ELR (cell line): ENCODE measurements at regions not wholly inside any gene's neighbourhood (a gene's known extent, or its start where the extent isn't known, plus 50 kb on each side); places are given as distances from the start of the nearest gene placed in this dataset.
"Not testable (repeated sequence)": the region's sequence is repeated elsewhere in the genome, so short reads cannot be mapped to it uniquely, and the experiment has no call there.

ENCODE experiments used
- DNase-seq: peaks from one replicate; pipeline ENCODE4 v3.0.0-alpha.2; 2015; ENCODE audit warnings: low read depth

GRCh38 chr1:3992103-3992556 is 92.1 kb upstream of the C1orf174 start:
- DNase-seq, result peak; percentile 3

GRCh38 chr1:3992746-3993145 is 92.7 kb upstream of the C1orf174 start:
- no peak for DNase-seq

DNA sequence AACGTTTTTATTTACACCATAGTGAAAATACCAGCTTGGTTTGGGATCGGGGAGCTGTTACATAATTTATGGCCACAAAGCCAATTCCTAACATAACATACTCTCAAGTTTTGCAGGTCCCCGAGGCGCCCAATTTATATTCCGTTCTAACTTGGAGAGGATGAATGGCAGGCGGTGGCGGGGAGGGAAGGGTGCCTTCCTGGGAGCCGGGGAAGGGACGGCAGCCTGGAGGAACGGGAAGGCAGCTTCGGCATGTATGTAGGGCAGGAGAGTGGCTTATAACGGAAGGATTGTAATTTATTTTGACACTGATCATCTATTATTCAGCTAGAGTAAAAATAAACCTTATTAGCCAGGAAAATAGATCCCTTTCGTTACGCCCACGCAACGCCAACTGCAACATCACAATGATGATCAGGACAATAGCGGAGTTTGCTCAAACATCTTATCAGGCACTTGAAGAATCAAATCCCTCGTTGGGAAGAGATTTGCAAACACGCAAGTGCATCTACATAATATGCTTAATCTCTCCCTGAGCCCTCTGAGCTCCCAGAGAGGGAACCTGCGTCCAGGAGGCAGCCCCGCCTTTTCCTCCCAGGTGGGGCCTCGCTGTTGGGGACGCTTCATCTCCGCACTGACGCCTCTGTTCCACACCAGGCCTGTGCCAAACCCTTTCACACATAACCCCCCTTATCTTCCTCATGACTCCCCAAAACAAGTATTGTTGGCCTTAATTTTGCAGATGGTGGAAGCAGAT is 93.7 kb upstream of the C1orf174 start:
- DNase-seq, result no peak

- DNase-seq, result no peak
Measured at GRCh38 chr1:3995141-3995780, 95.2 kb upstream of the C1orf174 start.

DNA sequence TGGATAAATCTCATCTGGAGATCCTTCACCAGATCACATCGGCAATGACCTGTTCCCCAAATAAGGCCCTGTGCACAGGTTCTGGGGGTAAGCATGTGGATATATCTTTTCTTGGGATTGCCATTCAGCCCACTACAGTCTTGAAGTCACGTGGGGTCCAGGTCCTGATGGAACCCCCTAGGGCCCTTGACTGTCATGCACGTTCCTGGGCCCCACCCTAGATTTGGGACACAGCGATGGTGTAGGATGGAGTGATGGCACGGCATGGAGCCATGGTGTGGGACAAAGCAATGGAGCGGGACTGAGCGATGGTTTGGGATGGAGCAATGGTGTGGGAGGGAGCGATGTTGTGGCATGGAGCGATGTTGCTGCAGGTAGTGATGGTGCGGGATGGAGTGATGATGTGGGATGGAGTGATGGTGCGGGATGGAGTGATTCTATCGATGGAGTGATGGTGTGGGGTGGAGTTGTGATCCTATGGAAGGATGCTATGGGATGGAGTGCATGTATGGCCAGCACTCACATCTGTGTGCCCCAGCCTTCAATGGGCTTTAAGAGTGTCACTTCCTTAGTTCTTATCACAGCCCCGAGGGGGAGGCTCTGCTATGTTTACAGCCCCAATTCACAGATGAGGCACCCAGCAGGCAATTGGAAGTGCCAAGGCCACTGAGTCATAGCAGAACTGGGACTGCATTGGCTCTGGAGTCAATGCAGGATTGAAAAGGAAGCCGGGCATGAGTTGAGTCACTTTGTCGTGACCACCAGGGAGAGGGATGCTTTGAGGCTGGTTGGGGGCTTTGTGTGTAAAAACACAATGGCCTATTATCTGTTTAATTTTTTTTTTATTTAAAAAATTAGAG is 97.0 kb upstream of the C1orf174 start:
- no peak for DNase-seq

GRCh38 chr1:3998086-3998485 is 98.0 kb upstream of the C1orf174 start:
- DNase-seq, result no peak

GRCh38 chr1:3999514-3999913 is 99.4 kb upstream of the C1orf174 start:
- DNase-seq, result not testable (repeated sequence)

DNA sequence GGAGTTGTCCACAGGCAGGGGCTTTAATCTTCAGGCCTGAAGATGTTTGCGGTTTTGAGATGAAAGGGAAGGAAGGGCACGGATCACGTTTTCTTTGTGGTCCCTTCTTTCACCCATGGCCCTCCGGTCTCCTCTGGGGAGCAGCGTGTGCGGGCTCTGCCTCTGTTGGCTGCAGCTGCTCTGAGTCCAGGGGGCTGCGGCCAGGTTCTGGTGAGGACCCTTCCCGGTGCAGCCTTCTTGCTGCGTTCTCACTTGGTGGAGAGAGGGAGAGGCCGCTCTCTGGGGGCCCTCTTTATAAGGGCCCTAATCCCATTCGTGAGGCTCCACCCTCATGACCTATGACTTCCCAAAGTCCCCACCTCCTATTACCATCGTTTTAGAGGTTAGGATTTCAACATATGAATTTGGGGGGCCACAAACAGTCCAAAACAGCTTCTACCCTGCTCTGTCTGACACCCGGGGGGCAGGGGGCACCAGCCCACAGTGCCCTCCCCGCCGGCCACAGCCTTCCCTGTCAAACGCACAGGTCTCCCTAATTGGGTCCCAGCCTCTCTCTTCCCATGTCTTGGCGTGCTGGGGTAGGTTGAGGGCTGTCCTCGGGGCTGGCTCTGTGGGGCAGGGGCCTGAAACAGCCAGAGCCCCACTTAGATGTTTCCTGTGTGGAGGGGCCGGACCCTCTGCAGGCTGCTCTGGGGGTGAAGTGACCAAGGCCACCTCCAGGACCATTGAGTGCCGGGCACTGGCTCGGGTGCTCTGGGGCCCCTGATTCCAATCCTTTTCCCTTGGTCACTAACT is 100.1 kb upstream of the C1orf174 start:
- DNase-seq, result no peak

GRCh38 chr1:4000811-4001251 is 100.8 kb upstream of the C1orf174 start:
- DNase-seq, result no peak

GRCh38 chr1:4001461-4001860 is 101.4 kb upstream of the C1orf174 start:
- no peak for DNase-seq

DNA sequence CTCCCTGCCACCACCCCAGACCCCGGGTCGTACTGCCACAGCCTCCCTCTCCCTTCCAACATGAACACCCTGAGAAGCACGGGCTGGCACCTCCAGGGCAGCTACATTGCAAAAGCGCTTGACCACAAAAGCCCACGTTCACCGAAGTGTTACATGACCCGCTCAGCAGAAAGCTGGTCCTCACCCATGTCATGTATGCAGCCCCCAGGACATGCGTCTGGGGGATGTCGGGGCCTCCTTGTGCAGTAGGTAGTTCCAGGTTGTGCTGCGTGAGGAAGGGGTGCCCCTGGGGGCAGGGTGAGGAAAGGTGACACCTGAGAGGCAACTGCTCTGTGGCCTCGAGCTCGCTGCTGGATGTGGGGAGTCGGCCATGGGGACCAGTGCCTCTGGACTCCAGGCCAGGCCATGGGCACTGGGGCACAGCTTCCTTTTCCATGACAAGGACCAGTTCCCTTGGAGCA is 102.0 kb upstream of the C1orf174 start:
- no peak for DNase-seq

DNA sequence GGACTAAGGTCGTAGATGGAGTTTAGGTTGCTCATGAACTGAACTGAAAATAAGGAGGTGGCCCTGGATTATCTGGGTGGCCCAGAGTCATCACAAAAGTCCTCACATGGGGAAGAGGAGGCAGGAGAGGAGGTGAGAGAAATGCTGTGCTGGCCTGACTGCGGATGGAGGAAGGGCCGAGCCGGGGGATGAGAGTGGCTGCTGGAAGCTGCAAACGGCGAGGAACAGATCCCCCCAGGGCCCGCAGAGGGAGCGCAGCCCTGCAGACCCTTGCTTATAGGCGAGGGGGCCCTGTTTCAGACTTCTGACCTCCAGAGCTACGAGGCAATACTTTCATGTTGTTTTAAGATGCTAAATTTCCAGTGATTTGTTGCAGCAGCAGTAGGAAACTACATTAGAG is 102.7 kb upstream of the C1orf174 start:
- no peak for DNase-seq

- DNase-seq, result no peak
Measured at GRCh38 chr1:4003846-4004505, 103.9 kb upstream of the C1orf174 start.

GRCh38 chr1:4004635-4005430 is 104.8 kb upstream of the C1orf174 start:
- no peak for DNase-seq

GRCh38 chr1:4005431-4005830 is 105.4 kb upstream of the C1orf174 start:
- no peak for DNase-seq

DNA sequence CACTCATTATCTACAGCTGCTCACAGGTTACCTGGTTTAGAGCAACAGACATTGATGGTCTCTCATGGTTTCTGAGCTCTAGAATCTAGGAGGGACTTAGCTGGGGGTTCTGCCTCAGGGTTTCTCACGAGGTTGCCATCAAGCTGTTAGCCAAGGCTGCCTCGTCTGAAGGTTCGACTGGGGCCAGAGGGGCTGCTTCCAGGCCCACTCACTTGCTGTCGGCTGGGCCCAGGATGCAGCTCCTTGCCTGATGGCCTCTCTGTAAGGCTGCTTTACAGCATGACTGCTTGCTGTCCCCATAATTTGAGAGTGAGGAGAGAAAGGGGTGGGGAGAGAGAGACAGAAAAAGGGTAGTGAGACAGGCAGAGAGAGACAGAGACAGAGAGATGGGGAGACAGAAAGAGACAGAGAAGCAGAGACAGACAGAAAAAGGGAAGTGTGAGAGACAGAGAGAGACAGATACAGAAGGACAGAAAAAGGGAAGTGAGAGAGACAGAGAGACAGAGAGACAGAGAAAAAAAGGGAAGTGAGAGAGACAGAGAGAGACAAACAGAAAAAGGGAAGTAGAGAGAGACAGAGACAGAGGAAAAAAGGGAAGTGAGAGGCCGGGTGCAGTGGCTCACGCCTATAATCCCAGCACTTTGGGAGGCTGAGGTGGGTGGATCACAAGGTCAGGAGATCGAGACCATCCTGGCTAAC is 106.8 kb upstream of the C1orf174 start:
- no peak for DNase-seq

- DNase-seq, result no peak
Measured at GRCh38 chr1:4010284-4010683, 110.2 kb upstream of the C1orf174 start.

- DNase-seq, result no peak
Measured at GRCh38 chr1:4010814-4011605, 110.9 kb upstream of the C1orf174 start.
